ENCODE measurements at regions not wholly inside any gene's neighbourhood (a gene's known extent, or its start where the extent isn't known, plus 50 kb on each side); places are given as distances from the start of the nearest gene placed in this dataset.
"Not testable (repeated sequence)": the region's sequence is repeated elsewhere in the genome, so short reads cannot be mapped to it uniquely, and the experiment has no call there.

DNA sequence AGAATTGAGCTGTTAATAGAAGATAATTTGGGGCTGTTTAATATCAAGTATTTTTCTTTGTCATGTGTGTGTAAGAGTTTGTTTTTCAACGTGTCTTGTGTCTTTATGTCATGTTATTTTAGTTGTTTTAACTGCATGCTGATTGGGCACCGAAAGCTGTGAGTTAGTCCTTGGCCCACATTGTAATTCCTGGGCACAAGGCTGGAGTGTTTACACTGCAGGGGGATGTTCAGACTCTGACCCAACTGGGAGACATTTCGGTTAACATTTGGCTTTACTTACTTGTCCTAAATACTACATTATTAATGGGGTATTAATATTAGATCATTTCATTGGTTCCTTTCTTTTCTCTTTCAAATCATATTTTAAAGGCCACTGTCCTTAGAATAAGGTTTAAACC, 381.0 kb downstream of the OSR1 start:
- no peak for DNase-seq

DNA sequence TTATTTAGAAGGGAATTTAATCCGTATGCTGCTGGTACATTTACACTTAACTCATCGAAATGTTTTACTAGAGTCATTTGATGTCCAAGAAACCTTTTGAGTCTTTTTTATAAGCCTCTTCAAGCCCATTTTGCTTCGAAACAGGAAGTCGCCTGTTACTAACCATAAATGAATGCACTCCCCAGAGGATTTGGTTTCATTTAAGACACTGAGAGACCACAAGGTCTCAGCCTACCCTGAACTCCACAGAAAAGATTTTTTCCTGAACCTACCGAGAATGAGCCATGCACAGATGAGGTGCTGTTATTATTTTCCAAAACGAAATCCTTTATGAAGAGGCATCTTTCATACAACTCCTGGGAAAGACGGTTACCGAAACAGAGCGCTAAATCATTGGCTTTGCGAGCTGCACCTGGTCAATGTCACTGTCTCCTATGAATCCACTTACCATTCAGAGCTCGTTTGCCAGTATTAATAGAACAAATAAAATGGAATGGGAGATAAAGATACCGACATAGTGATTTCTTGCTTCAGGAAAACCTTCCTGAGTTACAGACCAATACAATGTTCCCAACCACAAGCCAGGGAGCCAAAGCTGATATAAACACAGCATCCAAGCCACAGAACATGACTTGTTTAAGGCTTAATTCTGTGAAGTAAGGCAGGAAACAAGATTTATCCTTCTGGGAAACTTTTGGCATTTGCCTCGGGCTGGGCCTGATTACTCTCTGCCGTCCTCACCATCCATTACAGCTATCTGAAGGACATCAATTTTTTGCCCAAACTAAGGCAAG, 382.1 kb downstream of the OSR1 start:
- no peak for DNase-seq

DNA sequence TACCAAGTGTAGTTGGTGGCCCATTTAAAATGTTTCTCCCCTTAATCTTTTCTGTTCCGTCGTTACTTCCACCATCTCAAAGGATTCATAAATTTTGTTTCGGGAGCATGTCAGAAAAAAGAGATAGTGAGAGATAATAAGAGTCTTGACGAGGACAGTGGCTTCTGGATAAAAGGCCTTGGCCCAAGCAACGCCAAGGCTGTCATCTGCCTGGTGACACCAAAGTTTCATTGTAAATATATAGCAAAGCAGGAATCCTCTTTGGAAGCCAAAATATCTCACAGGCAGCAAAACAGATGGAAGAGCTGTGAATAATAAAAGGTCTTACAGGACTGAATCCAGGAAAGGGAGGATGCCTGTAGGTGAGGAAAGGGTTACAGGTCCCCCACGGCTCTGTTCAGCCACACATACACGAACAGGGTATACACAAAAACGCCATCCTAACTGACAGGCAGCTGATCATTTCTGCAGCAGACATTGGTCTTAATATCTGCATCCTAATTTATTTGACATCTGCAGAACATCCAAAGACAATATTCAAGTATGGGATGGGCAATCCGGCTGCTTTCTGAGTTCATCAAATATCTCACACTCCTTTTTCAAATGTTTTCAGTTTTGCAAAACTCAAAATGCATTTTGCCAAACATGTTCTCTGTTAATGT, 382.8 kb downstream of the OSR1 start:
- DNase-seq = no peak

DNA sequence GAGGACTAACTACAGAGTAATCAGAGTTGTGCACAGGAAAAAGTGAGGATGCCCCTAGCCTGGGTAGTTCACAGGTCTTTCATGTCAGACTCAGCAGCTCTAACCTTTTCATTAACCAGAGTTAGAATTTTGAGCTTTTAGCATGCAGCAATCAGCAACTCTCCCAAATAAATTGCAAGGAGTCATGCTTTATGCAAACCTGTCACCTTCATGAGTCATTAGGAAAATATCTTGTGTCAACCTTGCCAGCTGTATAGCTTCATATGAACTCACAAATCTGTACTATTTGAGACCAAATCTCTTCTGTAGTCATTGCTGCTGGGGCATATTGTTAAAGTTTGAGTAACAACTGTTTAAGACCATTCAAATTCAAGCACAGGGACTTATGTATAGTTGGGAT, 382.3 kb upstream of the NT5C1B start:
- no peak for DNase-seq

DNA sequence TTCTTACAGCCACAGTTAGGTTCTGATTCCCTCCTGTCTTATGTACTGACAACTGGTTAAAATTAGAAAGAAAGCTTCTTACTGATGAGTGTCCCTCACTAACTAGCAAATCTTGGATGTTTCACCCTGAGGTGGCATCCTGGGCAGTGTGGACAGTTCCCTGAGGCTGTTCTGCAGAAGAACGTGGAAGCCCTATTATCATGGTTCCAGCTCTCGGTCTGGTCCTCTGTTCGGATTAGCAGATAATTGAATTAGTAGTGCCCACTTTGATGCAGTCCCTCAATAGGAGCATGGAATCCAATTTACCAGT, 381.7 kb upstream of the NT5C1B start:
- no peak for DNase-seq

DNA sequence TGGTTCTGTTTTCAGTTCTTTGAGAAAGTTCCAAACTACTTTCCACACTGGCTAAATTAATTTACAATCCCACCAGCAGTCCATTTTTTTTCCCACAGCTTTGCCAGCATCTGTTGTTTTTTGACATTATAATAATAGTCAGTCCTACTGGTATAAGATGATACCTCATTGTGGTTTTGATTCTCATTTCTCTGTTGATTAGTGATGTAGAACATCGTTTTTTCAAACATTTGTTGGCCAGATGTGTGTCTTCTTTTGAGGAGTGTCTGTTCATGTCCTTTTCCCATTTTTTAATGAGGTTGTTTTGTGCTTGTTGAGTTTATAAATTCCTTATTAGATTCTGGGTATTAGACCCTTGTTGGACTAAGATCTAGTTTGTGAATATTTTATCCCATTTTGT, 376.8 kb upstream of the NT5C1B start:
- no peak for DNase-seq

DNA sequence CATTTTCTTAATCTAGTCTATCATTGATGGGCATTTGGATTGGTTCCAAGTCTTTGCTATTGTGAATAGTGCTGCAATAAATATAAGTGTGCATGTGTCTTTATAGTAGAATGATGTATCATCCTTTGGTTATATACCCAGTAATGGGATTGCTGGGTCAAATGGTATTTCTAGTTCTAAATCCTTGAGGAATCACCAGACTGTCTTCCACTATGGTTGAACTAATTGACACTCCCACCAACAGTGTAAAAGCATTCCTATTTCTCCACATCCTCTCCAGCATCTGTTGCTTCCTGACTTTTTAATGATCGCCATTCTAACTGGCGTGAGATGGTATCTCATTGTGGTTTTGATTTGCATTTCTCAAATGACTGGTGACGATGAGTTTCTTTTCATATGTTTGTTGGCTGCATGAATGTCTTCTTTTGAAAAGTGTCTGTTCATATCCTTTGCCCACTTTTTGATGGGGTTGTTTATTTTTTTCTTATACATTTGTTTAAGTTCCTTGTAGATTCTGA, 374.4 kb upstream of the NT5C1B start:
- DNase-seq = not testable (repeated sequence)

DNA sequence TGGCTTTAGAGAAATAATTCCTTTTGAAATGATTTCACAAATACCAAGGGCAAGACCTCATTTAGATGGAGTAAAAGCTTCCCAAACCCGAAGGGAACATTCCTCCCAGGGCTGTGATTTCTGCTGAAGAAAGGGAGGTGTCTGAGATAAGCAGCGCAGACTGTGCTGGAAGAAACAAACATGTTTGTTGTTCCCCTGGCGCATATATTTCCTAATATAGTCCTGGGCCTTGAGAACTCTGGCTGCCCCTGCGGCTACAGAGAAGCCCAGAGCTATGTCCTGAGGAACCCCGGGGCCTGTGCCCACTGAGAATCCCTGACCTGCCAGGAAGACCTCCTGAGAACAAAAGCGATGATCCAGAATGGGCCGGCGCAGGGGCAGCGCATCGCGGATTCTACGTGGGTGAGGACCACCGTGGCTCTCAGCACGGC, 372.6 kb upstream of the NT5C1B start:
- DNase-seq = no peak

DNA sequence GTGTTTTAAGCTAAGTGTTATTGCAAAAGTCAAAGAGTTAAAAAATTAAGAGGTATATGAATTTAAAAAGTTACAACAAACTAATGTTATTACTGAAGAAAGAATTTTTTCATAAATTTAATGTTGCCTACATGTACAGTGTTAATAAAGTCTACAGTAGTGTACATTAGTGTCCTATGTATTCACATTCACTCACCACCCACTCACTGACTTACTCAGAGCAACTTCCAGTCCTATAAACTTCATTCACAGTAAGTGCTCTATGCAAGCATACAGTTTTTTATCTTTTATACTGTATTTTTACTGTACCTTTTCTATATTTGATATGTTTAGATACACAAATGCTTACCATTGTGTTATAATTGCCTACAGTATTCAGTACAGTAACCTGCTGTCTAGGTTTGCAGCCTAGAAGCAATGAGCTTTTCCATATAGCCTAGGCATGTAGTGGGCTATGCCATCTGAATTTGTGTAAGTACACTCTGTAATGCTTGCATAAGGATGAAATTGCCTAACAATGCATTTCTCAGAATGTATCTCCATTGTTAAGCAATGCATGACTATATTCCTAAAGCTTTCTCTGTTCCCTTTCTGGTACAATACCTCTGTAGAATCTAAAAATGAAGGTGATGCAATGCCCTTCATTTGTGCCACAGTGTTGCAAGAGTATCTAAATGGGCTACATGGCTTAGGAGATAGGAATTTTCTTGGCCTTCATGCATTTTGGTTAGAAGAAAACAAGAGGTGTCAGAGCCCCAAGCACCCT, 370.8 kb upstream of the NT5C1B start:
- no peak for DNase-seq

DNA sequence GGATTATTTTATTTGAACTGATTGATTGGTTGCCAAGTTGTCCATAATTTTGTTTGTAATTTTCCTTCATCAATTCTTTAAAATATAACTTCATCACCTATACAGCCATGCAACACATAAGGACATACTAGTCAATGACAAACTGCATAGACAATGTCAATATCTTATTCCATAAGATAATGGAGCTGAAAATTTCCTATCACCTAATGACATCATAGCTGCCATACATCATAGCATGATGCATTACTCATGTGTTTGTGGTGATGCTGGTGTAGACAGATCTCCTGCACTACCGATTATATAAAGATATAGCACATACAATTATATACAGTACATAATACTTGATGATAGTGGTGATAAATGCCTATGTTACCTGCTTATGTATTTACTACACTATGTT, 369.8 kb upstream of the NT5C1B start:
- DNase-seq = no peak

DNA sequence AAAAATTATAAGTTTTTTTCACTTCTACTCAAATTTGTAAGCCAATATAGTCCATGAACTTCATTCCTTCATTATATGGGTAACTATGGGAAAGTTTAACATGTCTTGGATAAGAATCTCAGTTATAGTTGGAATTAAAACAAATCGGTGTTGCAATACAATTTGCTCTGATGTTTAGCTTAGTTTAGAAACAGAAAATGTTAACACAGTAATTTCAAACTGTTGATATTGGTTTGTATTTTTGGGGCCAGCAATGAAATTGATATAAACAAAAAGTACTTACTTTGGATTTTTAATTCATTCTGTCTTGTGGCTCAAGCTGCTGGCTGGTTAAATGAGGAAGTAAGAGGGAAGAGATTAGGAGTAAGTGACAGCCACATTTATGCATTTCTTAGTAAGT, 368.5 kb upstream of the NT5C1B start:
- DNase-seq = no peak

DNA sequence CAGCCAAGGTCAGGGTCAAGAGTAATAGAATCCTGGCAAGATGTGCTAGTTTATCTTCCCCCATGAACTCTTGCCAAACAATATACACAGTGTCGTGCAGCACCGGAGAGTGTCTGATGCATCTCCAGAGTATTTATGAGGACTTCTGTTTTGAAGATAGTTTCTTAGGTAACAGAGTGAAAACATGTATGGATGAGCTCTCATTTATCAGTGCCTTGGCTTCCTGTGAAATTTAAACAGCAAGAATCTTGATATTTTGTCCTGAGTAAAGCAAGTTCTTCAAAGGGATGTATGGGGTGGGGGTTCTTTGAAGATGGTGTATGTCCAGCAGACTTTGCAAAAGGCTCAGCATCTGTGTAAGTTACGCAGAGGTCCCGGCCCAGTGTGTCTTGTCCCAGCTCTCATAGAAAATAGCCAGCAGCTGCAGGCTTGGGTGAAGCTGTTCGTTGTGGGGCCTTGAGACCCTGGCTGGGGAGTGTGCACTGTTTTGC, 361.0 kb upstream of the NT5C1B start:
- peak; percentile 50 for DNase-seq

DNA sequence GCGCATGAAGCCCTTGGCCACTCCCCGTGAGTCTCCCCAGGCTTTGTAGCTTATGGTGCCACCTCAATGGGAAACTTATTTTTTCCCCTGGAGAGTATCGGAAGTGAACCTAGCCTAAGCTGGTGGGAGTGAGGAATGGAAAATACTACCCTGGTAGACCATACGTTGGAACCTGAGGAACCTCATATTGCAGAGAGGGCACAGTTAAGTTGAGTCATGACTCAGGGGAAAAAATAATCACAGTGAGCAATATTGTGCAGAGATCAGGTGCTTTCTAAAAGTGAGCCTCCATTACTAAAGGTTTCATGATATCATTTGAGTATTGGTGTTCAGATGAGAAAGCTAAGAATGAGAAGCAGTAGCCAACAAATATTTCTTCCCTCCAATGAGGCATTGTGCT, 360.5 kb upstream of the NT5C1B start:
- DNase-seq = no peak

DNA sequence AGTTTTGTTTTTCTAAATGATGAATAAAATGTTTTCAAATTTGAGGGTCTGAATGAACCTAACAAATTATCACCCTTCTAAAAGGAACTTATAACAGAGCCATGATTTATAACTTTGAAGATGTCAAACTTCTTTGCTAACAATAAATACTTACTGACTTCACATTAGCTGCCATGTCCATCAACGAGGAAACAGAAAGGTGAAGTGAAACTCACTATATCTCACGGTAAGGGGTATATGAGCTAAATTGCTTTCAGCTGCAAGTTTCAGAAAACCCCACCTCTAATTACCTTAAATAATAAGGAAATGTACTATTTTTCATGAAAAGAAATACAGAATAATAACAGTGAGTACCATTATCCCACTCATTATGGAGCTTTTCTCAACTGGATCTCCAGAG, 350.8 kb upstream of the NT5C1B start:
- DNase-seq = no peak

DNA sequence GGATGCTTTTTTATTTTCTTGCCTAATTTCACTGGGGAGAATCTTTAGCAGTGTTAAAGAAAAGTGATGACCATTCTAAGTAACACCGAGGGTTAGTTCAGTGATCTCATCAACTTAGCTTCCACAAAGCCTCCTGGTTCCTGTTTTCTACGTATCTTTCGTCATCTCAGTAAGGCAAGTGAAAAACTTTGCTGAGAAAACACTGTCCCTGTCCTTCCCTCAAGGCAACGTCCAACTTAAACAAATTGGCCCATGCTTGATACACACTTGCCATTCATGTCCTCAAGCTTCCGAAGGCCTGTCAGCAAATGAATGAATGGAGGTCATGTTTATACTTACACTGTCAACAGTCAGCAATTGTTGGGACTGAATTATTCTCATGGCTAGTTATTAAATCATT, 350.4 kb upstream of the NT5C1B start:
- not testable (repeated sequence) for DNase-seq

DNA sequence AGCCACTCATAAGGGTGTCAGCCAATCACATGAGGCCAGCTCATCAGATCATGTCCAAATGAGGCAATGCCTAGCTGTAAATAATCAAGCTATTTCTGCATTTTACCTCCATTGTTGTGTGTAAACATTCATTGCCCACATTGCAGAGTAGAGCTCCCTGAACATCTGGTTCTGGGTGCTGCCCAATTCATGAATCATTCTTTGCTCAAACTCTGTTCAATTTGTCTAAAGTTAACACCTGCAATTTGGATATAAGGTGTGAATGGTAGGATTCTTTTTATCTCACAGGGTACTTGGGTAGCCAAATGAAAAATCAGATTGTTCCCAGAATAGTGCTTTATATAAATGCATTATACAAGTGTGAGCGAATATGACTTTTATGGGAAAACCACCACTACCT, 345.5 kb upstream of the NT5C1B start:
- no peak for DNase-seq

DNA sequence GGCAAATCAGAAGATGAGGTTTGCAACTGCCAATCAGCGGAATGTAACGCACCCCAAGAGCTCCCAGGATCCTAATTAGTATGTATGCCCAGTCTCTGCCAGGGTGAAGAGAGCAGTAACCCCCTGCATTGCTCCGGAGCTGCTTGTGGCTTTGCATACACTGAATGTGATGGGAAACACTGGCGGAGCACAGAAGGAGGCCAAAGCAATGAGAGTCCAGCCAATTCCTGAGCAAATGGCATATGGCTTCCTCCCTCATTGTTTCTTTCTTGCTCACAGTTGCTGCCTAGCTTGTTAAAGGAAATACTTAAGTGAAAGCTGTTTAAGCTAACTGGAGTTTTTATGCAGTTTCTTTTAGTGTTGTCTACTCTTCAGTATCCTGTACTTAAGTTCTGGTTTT, 343.5 kb upstream of the NT5C1B start:
- no peak for DNase-seq

DNA sequence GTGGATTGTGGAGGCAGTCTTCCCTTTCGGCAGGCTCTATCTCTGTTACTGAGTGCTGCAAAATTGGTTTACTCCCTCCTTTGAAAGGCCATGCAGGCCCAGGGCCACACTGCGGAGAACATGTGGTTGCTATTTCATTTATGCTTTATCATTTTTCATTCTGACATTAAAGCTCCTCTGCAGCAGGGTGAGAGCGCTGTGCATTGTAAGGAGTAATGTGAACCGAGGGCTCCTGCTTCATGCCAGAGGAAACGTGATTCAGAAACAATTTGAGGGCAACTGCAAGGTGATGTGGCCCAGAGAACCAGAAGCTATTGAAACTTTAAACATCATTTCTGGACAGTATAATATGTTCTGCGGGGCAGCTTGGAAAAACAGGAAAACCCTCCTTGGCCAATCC, 341.6 kb upstream of the NT5C1B start:
- no peak for DNase-seq

DNA sequence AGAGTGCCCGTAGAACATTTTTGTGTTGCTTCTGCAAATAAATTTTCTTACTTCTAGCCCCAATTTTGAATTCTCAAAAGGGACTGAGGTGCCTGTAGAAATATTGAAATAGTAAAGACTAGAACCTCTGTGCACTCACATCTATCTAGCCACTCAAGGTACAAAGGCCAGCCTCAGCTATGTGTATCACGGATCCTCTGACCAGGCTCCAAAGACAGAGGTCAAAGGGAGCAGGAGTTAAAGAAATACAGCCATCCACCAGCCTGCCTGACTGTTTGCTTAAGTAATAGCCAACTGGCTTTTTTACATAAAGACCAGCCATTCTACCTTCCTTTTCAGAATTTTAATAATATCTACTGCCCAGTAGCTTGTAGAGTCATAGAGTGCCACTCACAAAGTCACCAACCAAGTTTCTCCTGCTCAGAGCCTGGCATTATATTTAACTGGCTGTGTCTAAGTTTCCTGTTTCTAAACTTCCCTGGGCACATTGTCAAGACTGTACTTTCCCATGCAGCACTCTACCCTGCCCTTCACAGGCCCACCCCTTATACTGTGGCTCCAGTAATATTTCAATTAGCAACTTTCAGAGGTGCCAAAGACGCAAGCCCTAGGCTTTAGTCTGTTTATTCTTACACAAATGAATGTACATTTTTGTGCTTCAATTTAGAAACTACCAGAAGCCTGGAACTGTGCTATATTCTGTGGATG, 338.3 kb upstream of the NT5C1B start:
- DNase-seq = no peak

DNA sequence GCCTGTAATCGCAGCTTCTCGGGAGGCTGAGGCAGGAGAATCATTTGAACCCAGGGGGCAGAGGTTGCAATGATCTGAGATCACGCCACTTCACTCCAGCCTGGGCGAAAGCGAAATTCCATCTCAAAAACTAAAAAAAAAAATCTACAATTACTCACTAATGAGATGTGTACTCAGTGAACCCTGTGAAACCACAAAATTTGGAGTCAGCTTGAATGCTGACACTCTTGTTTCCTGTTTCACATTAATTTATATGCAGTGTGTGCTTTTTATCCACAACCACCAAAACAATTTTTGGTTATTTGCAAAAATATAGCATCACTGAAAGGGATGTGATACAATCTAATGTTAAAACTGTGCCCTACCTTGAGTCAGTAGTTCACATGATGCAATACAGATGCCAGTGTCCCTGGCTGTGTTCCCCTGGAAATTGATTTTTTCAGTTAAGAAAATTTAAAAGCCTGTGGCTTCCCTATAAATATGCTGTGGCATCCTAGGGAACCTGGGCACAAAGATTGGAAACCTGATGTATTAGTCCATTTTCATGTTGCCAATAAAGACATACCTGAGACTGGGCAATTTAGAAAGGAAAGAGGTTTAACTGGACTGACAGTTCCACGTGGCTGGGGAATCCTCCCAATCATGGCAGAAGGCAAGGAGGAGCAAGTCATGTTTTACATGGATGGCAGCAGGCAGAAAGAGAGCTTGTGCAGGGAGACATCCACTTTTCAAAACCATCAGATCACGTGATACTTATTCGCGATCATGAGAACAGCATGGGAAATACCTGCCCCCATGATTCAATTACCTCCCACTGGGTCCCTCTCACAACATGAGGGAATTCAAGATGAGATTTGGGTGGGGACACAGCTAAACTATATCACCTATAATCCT, 337.5 kb upstream of the NT5C1B start:
- no peak for DNase-seq

DNA sequence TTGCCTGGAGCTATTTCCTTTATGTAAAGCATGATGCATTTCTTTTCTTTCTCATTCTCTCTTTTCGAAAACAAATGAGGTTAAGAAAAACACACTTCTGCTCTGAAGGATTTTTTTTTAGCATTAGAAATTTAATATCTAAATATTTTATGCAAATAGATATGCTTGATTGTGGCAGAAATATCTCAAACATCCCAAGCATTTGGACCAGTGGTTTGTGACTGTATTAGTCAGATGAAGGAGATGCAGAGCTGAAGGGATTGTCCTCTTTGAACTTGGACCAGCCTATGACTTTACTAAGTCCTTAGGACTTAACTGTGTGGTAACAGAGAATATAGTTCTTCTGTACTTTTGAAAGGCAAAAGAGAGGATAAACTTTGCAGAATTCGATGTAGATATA, 335.9 kb upstream of the NT5C1B start:
- no peak for DNase-seq

DNA sequence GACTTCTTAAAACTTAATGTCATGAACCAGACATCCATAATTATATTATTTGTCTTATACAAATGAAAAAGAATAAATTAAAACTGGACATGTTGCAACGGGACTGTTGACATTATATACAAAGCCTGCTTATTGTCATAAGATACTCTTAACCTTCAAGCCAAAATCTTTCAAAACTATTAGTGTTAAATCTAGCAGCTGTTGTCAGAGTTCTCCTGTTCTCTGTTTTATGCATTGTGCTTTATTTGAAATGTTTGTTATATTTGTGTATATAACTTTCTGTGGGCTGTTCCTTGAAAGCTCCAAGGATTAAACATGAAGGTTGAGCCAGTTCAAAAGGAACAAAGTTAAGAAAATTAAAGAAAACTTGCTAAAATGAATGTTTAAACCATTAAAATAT, 335.5 kb upstream of the NT5C1B start:
- no peak for DNase-seq
